GM13977 (cell line): ENCODE measurements at regions not wholly inside any gene's neighbourhood (a gene's known extent, or its start where the extent isn't known, plus 50 kb on each side); places are given as distances from the start of the nearest gene placed in this dataset.

Source experiments
- DNase-seq: peaks from one replicate; pipeline ENCODE4 v3.0.0; 2012; ENCODE audit warnings: low spot score
- in situ Hi-C: fragments of 300-500 bp; cut with MboI; formaldehyde crosslinking; loops from one replicate; pipeline ENCODE4 v1.12.0; 2022; ENCODE audit warnings: low sequenced_read_pairs, low pct_unique_long_range_greater_than_20kb, mixed read lengths, inconsistent platforms; ENCODE audit not compliant: unreplicated experiment
- TF ChIP-seq, protein P1 (sequence below): IDR thresholded peaks from 2 replicates; pipeline ENCODE4 v1.5.1; 2012; ENCODE audit warnings: mild to moderate bottlenecking, control low read depth; ENCODE audit not compliant: insufficient read depth; ENCODE audit errors: extremely low read depth, missing control alignments

DNA sequence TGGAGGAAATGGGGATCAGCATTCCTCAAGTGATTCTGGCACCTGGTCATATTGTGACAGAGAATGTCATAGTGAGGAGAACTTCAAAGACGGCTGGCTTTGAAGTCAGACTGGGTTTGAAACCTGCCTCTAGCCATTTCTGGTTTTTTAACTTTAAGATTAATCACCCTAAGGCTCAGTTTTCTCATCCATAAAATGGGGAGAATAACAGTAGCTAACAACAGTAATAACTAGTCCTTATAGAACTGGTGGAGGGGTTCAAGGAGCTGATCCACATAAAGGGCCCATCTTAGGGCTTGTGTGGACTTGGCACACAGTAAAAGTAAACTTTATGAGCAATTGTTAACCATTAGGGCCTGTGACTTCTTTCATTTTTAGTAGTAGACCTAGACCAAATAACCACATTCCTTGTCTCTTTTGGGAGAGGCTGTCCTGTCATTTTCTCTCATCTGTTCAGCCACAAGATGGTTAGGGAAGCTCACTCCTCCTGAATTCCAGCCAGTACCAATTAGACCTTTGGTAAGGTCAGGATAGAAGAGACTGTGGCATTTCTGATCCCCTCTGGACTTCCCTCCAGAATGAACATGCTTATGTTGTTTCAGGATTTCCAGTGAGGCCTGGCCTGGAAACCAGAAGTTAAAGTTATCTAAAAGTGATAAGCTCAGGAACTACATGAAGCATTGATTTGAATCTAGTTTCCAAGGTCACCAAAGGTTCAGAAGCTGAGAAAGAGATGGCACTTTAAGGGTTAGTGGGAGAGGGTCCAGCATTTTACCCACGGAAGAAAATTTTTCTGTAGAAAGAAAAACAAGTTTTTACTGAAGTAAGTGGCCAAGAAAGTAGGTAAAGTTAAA lies 159.3 kb upstream of the DPH6 start:
- TF ChIP-seq, protein P1, sequence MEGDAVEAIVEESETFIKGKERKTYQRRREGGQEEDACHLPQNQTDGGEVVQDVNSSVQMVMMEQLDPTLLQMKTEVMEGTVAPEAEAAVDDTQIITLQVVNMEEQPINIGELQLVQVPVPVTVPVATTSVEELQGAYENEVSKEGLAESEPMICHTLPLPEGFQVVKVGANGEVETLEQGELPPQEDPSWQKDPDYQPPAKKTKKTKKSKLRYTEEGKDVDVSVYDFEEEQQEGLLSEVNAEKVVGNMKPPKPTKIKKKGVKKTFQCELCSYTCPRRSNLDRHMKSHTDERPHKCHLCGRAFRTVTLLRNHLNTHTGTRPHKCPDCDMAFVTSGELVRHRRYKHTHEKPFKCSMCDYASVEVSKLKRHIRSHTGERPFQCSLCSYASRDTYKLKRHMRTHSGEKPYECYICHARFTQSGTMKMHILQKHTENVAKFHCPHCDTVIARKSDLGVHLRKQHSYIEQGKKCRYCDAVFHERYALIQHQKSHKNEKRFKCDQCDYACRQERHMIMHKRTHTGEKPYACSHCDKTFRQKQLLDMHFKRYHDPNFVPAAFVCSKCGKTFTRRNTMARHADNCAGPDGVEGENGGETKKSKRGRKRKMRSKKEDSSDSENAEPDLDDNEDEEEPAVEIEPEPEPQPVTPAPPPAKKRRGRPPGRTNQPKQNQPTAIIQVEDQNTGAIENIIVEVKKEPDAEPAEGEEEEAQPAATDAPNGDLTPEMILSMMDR = no peak
- DNase-seq = no peak
- in situ Hi-C loops = no loop called here

DNA sequence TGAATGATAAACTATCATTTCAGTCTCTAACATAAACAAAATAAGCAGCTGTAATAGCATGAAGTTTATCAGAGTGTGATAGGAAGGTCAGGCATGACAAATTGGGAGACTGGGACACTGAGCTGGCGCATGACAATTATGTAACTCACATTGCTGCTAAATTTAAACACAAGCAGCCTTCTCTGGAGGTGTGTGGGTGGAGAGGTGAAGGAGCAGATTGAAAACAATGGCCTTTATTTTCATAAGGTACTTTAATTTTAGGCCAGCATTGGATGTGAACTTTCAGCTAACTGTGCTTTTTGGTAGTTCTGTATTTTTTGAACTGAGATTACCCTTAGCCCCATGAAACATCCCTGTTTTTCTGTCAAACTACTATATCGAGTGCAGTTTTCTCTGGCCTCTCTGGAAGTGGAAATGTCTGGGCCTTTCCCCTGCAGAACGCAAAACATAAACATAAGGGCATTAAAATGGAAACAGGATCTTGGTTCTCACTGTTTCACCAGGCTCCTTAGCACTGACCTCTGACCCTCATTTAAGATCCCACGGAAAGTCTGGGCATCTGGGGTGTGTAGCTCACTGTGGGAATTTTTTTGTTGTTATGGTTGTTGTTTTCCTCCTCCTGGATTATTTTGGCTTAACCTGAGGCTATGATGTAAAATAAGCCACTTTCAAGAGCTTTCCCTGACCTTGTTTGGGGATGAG lies 160.1 kb upstream of the DPH6 start:
- TF ChIP-seq, protein P1 = no peak
- DNase-seq = no peak
- in situ Hi-C loops = no loop called here

DNA sequence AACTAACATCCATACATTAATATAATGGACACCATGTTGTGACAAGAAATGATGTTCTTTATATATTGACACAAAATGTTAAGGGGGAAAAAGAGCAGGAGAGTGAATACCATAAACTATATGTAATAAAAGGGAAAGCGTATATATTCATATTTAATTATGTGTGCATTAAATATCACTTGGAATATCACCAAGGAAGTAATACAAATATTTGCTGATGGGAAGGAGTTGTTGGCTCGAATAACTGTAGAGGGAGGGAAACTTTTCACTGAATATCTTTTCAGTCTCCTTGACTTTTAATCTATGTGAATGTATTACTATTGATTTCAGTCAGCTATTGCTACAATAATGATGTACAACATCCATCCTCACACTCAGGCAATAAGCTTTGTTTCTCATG lies 167.0 kb upstream of the DPH6 start:
- no peak for DNase-seq
- TF ChIP-seq, protein P1 = no peak
- in situ Hi-C loops = no loop called here

DNA sequence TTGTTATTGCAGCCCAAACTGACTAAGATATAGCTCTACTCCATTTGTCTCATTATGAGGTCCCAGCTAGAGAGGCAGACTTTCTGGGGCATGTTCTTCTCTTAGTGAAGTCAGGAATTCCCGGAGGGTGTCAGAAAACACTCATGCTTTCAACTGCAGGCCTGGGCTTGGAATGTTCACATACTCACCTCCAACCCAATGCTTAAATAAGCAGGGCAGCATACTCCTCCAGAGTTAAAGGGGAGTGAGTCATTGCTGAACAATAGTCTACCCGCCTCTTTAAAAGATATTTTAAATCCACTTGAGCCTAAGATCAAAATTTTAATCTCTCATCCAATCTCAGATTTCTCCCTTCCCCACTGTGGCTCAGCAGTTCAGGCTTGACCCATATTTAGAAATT lies 167.8 kb upstream of the DPH6 start:
- in situ Hi-C loops = no loop called here
- TF ChIP-seq, protein P1 = no peak
- no peak for DNase-seq

DNA sequence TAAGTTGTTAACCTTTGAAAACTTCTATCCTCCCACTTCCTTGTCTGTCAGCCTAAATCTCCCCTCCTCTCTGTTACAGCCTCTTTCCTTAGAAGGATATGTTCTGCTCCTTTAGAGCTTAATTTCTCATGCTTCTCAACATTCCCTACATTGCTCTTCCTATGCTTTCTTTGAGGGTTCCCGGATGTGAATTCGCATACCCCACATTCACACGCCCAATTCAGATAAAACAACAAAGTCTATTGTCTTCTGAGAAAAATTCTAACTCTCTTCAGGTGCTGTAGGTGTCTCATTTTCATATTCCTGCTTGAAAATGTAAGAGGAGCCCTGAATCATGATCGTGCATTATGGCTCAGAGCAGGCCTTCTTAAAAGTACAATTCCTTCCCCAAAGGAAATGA lies 171.8 kb upstream of the DPH6 start:
- in situ Hi-C loops = no loop called here
- TF ChIP-seq, protein P1 = no peak
- no peak for DNase-seq

DNA sequence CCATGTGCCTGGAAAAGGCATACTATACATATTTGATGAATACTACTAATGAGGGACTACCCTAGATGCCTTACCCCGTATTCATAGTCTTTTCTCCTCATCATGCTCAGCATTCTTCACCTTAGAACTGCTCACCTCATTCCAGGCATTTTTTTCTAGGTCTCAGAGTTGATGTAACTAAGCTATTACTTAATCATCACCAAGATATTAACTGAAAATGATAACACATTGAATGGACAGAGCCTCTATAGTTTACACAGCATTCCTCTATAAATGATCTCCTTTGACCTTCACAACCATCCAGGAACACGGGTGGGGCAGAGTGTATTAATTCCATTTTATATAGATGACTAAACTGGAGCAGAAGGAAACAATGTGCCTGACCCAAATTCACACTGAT lies 174.1 kb upstream of the DPH6 start:
- TF ChIP-seq, protein P1 = no peak
- in situ Hi-C loops = no loop called here
- DNase-seq = no peak
